Trophoblast cell (in vitro differentiated cells and primary cell): ENCODE measurements at regions not wholly inside any gene's neighbourhood (a gene's known extent, or its start where the extent isn't known, plus 50 kb on each side); places are given as distances from the start of the nearest gene placed in this dataset.

Experiments used
- DNase-seq, 2 donors: peaks; one replicate each; pipeline ENCODE4 v3.0.0-alpha.2; 2016
- H2AFZ ChIP-seq: 2 replicates; pipeline ENCODE4 v1.6.1; 2013; ENCODE audit warnings: low read length, moderate library complexity, mild to moderate bottlenecking; ENCODE audit not compliant: insufficient read depth, poor library complexity
- H2AK5ac ChIP-seq: 2 replicates; pipeline ENCODE4 v1.6.1; 2013; ENCODE audit warnings: mild to moderate bottlenecking, low read length
- H2BK120ac ChIP-seq: 2 replicates; pipeline ENCODE4 v1.6.1; 2013; ENCODE audit warnings: low read length, mild to moderate bottlenecking, moderate library complexity; ENCODE audit not compliant: insufficient read depth, poor library complexity
- H2BK12ac ChIP-seq: 2 replicates; pipeline ENCODE4 v1.6.1; 2013; ENCODE audit warnings: mild to moderate bottlenecking, low read length, moderate library complexity
- H2BK5ac ChIP-seq: 2 replicates; pipeline ENCODE4 v1.6.1; 2013; ENCODE audit warnings: low read length, low read depth, moderate library complexity, mild to moderate bottlenecking; ENCODE audit not compliant: poor library complexity
- H3K14ac ChIP-seq: 2 replicates; pipeline ENCODE4 v1.6.1; 2013; ENCODE audit warnings: mild to moderate bottlenecking, low read length
- H3K18ac ChIP-seq: 2 replicates; pipeline ENCODE4 v1.6.1; 2013; ENCODE audit warnings: mild to moderate bottlenecking, low read length
- H3K23ac ChIP-seq: 2 replicates; pipeline ENCODE4 v1.6.1; 2013; ENCODE audit warnings: low read length
- H3K27ac ChIP-seq: 2 replicates; pipeline ENCODE4 v1.5.1; 2013; ENCODE audit warnings: low read depth, mild to moderate bottlenecking, inconsistent platforms, low read length, moderate library complexity
- H3K27me3 ChIP-seq: 2 replicates; pipeline ENCODE4 v1.6.1; 2013; ENCODE audit warnings: inconsistent platforms, mild to moderate bottlenecking, low read length, moderate library complexity; ENCODE audit not compliant: insufficient read depth
- H3K36me3 ChIP-seq, 2 experiments: 1 replicate in 1 of 2; 2 replicates in 1 of 2; pipeline ENCODE4 v1.6.1; 2013; ENCODE audit warnings: low read length in 2 of 2, mild to moderate bottlenecking in 2 of 2, moderate library complexity in 1 of 2; ENCODE audit not compliant: insufficient read depth in 2 of 2, control insufficient read depth in 1 of 2
- H3K4ac ChIP-seq: 2 replicates; pipeline ENCODE4 v1.6.1; 2013; ENCODE audit warnings: low read depth, mild to moderate bottlenecking, low read length, moderate library complexity
- H3K4me1 ChIP-seq, 2 experiments: 1 replicate in 1 of 2; 2 replicates in 1 of 2; pipeline ENCODE4 v1.6.1; 2013; ENCODE audit warnings: low read length in 2 of 2, mild to moderate bottlenecking in 2 of 2, moderate library complexity in 1 of 2; ENCODE audit not compliant: insufficient read depth in 2 of 2, control insufficient read depth in 1 of 2
- H3K4me2 ChIP-seq: 2 replicates; pipeline ENCODE4 v1.6.1; 2013; ENCODE audit warnings: inconsistent platforms, mild to moderate bottlenecking, low read length, moderate library complexity
- H3K4me3 ChIP-seq: 2 replicates; pipeline ENCODE4 v1.5.1; 2013; ENCODE audit warnings: mild to moderate bottlenecking, low read depth, low read length, inconsistent platforms
- H3K79me1 ChIP-seq: one replicate; pipeline ENCODE4 v1.6.1; 2013; ENCODE audit warnings: low read length
- H3K79me2 ChIP-seq: 2 replicates; pipeline ENCODE4 v1.6.1; 2013; ENCODE audit warnings: low read length, mild to moderate bottlenecking; ENCODE audit not compliant: control insufficient read depth, insufficient read depth, poor library complexity
- H3K9ac ChIP-seq: 2 replicates; pipeline ENCODE4 v1.6.1; 2013; ENCODE audit warnings: mild to moderate bottlenecking, low read length
- H3K9me3 ChIP-seq: 2 replicates; pipeline ENCODE4 v1.6.1; 2013; ENCODE audit warnings: low read depth, mild to moderate bottlenecking, control low read depth, inconsistent platforms, low read length; ENCODE audit not compliant: insufficient read depth
- H4K12ac ChIP-seq: 2 replicates; pipeline ENCODE4 v1.6.1; 2013; ENCODE audit warnings: low read depth, mild to moderate bottlenecking, low read length, moderate library complexity
- H4K8ac ChIP-seq: 2 replicates; pipeline ENCODE4 v1.6.1; 2013; ENCODE audit warnings: low read depth, mild to moderate bottlenecking, low read length, moderate library complexity
- H4K91ac ChIP-seq: one replicate; pipeline ENCODE4 v1.6.1; 2013; ENCODE audit warnings: low read depth, mild to moderate bottlenecking, low read length, moderate library complexity
- WGBS: extraction: QIAGEN DNeasy Blood & Tissue Kit; methylation state at CpG from one replicate; pipeline ENCODE4 v1.1.7; 2013; ENCODE audit warnings: missing lambda C conversion rate; ENCODE audit not compliant: insufficient read length, insufficient coverage; ENCODE audit errors: extremely low coverage; 5-methylcytosine and 5-hydroxymethylcytosine counted together

- Histone ChIP-seq H4K12ac (no peak overlapping the region), H3K4me1 (no peaks in the 10 kb centered on the region), H4K8ac (no peak overlapping the region), H3K4ac (no peak overlapping the region), H2BK12ac (no peak overlapping the region), H3K79me2 (no peaks in the 10 kb centered on the region), H3K36me3 (no peaks in the 10 kb centered on the region), H2BK120ac (no peak overlapping the region), H3K14ac (no peak overlapping the region), H2AFZ (no peak overlapping the region), H3K23ac (no peak overlapping the region), H3K18ac (no peak overlapping the region), H3K79me1 (no peaks in the 10 kb centered on the region), H3K4me3 (no peak overlapping the region), H3K9me3 (no peaks in the 10 kb centered on the region), H3K27ac (no peak overlapping the region), H4K91ac (no peak overlapping the region), H2BK5ac (no peak overlapping the region), H3K4me2 (no peak overlapping the region), H3K9ac (no peak overlapping the region), H2AK5ac (no peak overlapping the region), H3K27me3 (no peaks in the 10 kb centered on the region)
- no CpG with 5 or more reads among the region's 20 CpGs for WGBS
- DNase-seq = no peak
Measured at GRCh38 chr2:129708221-129708967, 271.1 kb upstream of the RAB6C start.

GRCh38 chr2:129709001-129709955, 270.2 kb upstream of the RAB6C start:
- H4K12ac ChIP-seq = no peak overlapping the region
- no peak overlapping the region for H3K4me2 ChIP-seq
- H2BK12ac ChIP-seq = no peak overlapping the region
- no peak overlapping the region for H3K27ac ChIP-seq
- WGBS = no CpG with 5 or more reads among the region's 13 CpGs
- no peak overlapping the region for H3K23ac ChIP-seq
- no peak overlapping the region for H3K14ac ChIP-seq
- no peak overlapping the region for H4K91ac ChIP-seq
- H3K4ac ChIP-seq = no peak overlapping the region
- H2AK5ac ChIP-seq = no peak overlapping the region
- H3K9ac ChIP-seq = no peak overlapping the region
- H2BK5ac ChIP-seq = no peak overlapping the region
- H3K27me3 ChIP-seq = no peaks in the 10 kb centered on the region
- no peaks in the 10 kb centered on the region for H3K79me1 ChIP-seq
- H2AFZ ChIP-seq = no peak overlapping the region
- no peak overlapping the region for H3K4me3 ChIP-seq
- H3K79me2 ChIP-seq = no peaks in the 10 kb centered on the region
- no peak for DNase-seq
- no peaks in the 10 kb centered on the region for H3K4me1 ChIP-seq
- H3K9me3 ChIP-seq = no peaks in the 10 kb centered on the region
- no peak overlapping the region for H4K8ac ChIP-seq
- H3K18ac ChIP-seq = no peak overlapping the region
- no peaks in the 10 kb centered on the region for H3K36me3 ChIP-seq
- no peak overlapping the region for H2BK120ac ChIP-seq

- H2BK5ac ChIP-seq = no peak overlapping the region
- no peak overlapping the region for H3K4me3 ChIP-seq
- no peak overlapping the region for H2AK5ac ChIP-seq
- no peaks in the 10 kb centered on the region for H3K9me3 ChIP-seq
- no peak overlapping the region for H2BK12ac ChIP-seq
- H3K36me3 ChIP-seq = no peaks in the 10 kb centered on the region
- H3K14ac ChIP-seq = no peak overlapping the region
- no peak overlapping the region for H3K4me2 ChIP-seq
- H3K18ac ChIP-seq = no peak overlapping the region
- no peak overlapping the region for H4K8ac ChIP-seq
- no peak for DNase-seq
- H3K23ac ChIP-seq = no peak overlapping the region
- H3K79me1 ChIP-seq = no peaks in the 10 kb centered on the region
- H3K27me3 ChIP-seq = no peaks in the 10 kb centered on the region
- H3K4me1 ChIP-seq = no peaks in the 10 kb centered on the region
- WGBS = no CpG with 5 or more reads among the region's 16 CpGs
- no peak overlapping the region for H2BK120ac ChIP-seq
- H2AFZ ChIP-seq = no peak overlapping the region
- H4K91ac ChIP-seq = no peak overlapping the region
- no peak overlapping the region for H3K9ac ChIP-seq
- H3K27ac ChIP-seq = no peak overlapping the region
- no peaks in the 10 kb centered on the region for H3K79me2 ChIP-seq
- no peak overlapping the region for H4K12ac ChIP-seq
- no peak overlapping the region for H3K4ac ChIP-seq
Measured at GRCh38 chr2:129709956-129710598, 269.4 kb upstream of the RAB6C start.

- Histone ChIP-seq H3K14ac (no peak overlapping the region), H2BK5ac (no peak overlapping the region), H3K4me2 (no peak overlapping the region), H3K4ac (no peak overlapping the region), H3K79me1 (no peaks in the 10 kb centered on the region), H3K27me3 (no peaks in the 10 kb centered on the region), H3K79me2 (no peaks in the 10 kb centered on the region), H3K9me3 (no peaks in the 10 kb centered on the region), H3K36me3 (no peaks in the 10 kb centered on the region), H3K4me3 (no peak overlapping the region), H3K27ac (no peak overlapping the region), H4K12ac (no peak overlapping the region), H4K8ac (no peak overlapping the region), H4K91ac (no peak overlapping the region), H3K4me1 (no peaks in the 10 kb centered on the region), H3K23ac (no peak overlapping the region), H2BK120ac (no peak overlapping the region), H2AK5ac (no peak overlapping the region), H3K9ac (no peak overlapping the region), H2BK12ac (no peak overlapping the region), H3K18ac (no peak overlapping the region), H2AFZ (no peak overlapping the region)
- no CpG with 5 or more reads among the region's 32 CpGs for WGBS
- DNase-seq = no peak
Measured at GRCh38 chr2:129710670-129711495, 268.6 kb upstream of the RAB6C start.
